GM23338 (cell line): ENCODE measurements at regions not wholly inside any gene's neighbourhood (a gene's known extent, or its start where the extent isn't known, plus 50 kb on each side); places are given as distances from the start of the nearest gene placed in this dataset.

ENCODE experiments used
- CREB1 ChIP-seq: fragments of 250-450 bp; sonication (Bioruptor Pico); IDR thresholded peaks from 2 replicates; pipeline ENCODE4 v1.5.0; 2020; ENCODE audit warnings: low read depth, mild to moderate bottlenecking, moderate library complexity
- CTCF ChIP-seq, 2 experiments: fragments of 200-600 bp in 1 of 2; sonication (generic) in 1 of 2; conservative IDR thresholded peaks; 2 replicates each; pipeline versions ENCODE4 v1.5.1 to v1.6.1; 2016 to 2017; ENCODE audit warnings: antibody characterized with exemption in 2 of 2, low read depth in 2 of 2, mild to moderate bottlenecking in 2 of 2, moderate library complexity in 1 of 2
- EZH2 ChIP-seq: fragments of 200-600 bp; sonication (generic); IDR thresholded peaks from one replicate; pipeline ENCODE4 v1.8.0; 2017; ENCODE audit warnings: antibody characterized with exemption, mild to moderate bottlenecking, low read depth; ENCODE audit not compliant: unreplicated experiment
- EZH2phosphoT487 ChIP-seq: fragments of 200-600 bp; sonication (generic); IDR thresholded peaks from one replicate; pipeline ENCODE4 v1.8.1; 2018; ENCODE audit warnings: antibody characterized with exemption; ENCODE audit not compliant: unreplicated experiment
- JUNB ChIP-seq: IDR thresholded peaks from one replicate; pipeline ENCODE4 v1.6.1; 2016; ENCODE audit warnings: antibody characterized with exemption; ENCODE audit not compliant: unreplicated experiment
- POLR2AphosphoS5 ChIP-seq: IDR thresholded peaks from 2 replicates; pipeline ENCODE4 v1.6.1; 2016; ENCODE audit warnings: antibody characterized with exemption, low read depth
- TF ChIP-seq, protein P1 (sequence below): IDR thresholded peaks from one replicate; pipeline ENCODE4 v1.6.1; 2018; ENCODE audit warnings: antibody characterized with exemption; ENCODE audit not compliant: unreplicated experiment

DNA sequence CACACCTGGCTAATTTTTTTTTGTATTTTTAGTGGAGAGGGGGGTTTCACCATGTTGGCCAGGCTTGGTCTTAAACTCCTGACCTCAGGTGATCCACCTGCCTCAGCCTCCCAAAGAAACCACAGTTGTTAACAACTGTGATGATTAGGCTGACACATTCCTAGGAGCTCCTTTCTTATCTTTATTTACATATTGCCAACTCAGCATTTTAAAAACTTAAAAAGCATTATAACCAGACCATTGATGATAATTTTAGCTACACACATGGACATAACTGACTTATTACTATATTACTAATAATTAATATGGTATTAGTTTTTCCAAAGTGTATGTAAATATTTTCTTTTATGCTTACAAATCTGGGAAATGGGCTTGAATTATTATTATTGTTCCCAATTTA, 82.9 kb upstream of the FAT3 start:
- TF ChIP-seq CTCF (conservative IDR thresholded peaks at IDR 0.05; ENCODE audit: low read depth in 2 of 2) (no peak), EZH2phosphoT487 (no peak), EZH2 (no peak), POLR2AphosphoS5 (no peak), JUNB (no peak), CREB1 (CRISPR knock-in tag) (no peak)
- TF ChIP-seq, protein P1, sequence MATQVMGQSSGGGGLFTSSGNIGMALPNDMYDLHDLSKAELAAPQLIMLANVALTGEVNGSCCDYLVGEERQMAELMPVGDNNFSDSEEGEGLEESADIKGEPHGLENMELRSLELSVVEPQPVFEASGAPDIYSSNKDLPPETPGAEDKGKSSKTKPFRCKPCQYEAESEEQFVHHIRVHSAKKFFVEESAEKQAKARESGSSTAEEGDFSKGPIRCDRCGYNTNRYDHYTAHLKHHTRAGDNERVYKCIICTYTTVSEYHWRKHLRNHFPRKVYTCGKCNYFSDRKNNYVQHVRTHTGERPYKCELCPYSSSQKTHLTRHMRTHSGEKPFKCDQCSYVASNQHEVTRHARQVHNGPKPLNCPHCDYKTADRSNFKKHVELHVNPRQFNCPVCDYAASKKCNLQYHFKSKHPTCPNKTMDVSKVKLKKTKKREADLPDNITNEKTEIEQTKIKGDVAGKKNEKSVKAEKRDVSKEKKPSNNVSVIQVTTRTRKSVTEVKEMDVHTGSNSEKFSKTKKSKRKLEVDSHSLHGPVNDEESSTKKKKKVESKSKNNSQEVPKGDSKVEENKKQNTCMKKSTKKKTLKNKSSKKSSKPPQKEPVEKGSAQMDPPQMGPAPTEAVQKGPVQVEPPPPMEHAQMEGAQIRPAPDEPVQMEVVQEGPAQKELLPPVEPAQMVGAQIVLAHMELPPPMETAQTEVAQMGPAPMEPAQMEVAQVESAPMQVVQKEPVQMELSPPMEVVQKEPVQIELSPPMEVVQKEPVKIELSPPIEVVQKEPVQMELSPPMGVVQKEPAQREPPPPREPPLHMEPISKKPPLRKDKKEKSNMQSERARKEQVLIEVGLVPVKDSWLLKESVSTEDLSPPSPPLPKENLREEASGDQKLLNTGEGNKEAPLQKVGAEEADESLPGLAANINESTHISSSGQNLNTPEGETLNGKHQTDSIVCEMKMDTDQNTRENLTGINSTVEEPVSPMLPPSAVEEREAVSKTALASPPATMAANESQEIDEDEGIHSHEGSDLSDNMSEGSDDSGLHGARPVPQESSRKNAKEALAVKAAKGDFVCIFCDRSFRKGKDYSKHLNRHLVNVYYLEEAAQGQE, result no peak
